ENCODE measurements at regions not wholly inside any gene's neighbourhood (a gene's known extent, or its start where the extent isn't known, plus 50 kb on each side); places are given as distances from the start of the nearest gene placed in this dataset.

DNA sequence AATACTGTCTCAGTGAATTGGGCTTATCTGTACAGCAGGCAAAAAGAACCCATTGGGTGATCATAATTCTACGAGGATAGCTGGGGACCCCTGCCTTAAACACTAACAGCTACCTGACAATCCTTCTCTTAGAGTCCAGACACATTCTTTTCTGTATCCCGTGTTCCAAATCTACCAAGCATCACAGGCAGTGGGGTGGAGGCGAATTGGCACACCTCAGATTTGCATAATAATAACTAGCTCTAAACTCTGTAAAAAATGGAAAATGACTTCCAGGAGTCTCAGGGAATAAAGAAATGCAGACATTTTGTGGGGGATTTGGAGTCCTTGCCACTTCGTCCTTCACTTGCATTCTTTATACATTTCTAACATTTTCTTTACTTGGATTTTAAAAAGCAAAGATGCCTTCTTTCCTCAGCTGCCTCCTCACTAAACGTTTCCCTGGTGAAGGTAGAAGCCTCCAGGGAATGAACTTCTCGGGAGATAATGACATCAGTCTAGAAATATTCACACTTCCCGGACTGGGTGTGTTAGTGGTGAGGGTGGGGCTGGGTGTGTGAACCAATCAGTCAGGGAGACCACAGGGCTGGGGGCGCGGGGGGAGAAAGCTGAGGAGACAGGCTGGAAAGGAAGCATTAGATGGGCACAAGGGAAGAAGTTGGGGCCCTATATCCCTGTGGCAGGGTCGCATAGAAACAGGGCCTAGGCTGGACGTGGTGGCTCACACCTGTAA, 59.1 kb upstream of the BOD1L2 start:
- no peak for FAIRE-seq
- H3K27ac ChIP-seq (ENCODE audit: extremely low read depth, low read depth, low read length), result no peak overlapping the region
- intact Hi-C loops (cut with micrococcal nuclease) (no loop called here), in situ Hi-C loops (cut with MboI) (no loop called here)
- no peak for TF ChIP-seq CHD1 (IDR thresholded peaks at IDR 0.05; ENCODE audit: low read length)
- no peak for TF ChIP-seq E2F3 (CRISPR knock-in tag; IDR thresholded peaks at IDR 0.05)
- TF ChIP-seq HMG20A (CRISPR knock-in tag; conservative IDR thresholded peaks at IDR 0.05), result no peak
- TF ChIP-seq ZFP30 (CRISPR knock-in tag; IDR thresholded peaks at IDR 0.05; ENCODE audit: borderline replicate concordance), result no peak
- TF ChIP-seq GATAD2B (IDR thresholded peaks at IDR 0.05; ENCODE audit: borderline replicate concordance), result no peak
- TF ChIP-seq, protein P1, sequence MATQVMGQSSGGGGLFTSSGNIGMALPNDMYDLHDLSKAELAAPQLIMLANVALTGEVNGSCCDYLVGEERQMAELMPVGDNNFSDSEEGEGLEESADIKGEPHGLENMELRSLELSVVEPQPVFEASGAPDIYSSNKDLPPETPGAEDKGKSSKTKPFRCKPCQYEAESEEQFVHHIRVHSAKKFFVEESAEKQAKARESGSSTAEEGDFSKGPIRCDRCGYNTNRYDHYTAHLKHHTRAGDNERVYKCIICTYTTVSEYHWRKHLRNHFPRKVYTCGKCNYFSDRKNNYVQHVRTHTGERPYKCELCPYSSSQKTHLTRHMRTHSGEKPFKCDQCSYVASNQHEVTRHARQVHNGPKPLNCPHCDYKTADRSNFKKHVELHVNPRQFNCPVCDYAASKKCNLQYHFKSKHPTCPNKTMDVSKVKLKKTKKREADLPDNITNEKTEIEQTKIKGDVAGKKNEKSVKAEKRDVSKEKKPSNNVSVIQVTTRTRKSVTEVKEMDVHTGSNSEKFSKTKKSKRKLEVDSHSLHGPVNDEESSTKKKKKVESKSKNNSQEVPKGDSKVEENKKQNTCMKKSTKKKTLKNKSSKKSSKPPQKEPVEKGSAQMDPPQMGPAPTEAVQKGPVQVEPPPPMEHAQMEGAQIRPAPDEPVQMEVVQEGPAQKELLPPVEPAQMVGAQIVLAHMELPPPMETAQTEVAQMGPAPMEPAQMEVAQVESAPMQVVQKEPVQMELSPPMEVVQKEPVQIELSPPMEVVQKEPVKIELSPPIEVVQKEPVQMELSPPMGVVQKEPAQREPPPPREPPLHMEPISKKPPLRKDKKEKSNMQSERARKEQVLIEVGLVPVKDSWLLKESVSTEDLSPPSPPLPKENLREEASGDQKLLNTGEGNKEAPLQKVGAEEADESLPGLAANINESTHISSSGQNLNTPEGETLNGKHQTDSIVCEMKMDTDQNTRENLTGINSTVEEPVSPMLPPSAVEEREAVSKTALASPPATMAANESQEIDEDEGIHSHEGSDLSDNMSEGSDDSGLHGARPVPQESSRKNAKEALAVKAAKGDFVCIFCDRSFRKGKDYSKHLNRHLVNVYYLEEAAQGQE (IDR thresholded peaks at IDR 0.05; ENCODE audit: borderline replicate concordance), result no peak
- TF ChIP-seq, protein P1 (CRISPR knock-in tag; IDR thresholded peaks at IDR 0.05; ENCODE audit: low read depth), result no peak
- TF ChIP-seq SNRNP70 (optimal IDR thresholded peaks at IDR 0.05; ENCODE audit: low read depth, low read length), result no peak
- no peak for TF ChIP-seq ZNF324 (CRISPR knock-in tag; IDR thresholded peaks at IDR 0.05)
- no peak overlapping the region for H2AFZ ChIP-seq (ENCODE audit: low read depth, low read length)
- no peak overlapping the region for H3K4me3 ChIP-seq
- H3K36me3 ChIP-seq (ENCODE audit: control insufficient read depth, insufficient read depth, low read length), result no peaks in the 10 kb centered on the region
- H4K20me1 ChIP-seq (replicated peaks; ENCODE audit: control insufficient read depth, insufficient read depth, low read length), result no peaks in the 10 kb centered on the region
- no peak overlapping the region for H3K9ac ChIP-seq (ENCODE audit: insufficient read depth in 1 of 2, low read depth in 2 of 2, low read length in 2 of 2)
- H3K9me3 ChIP-seq (replicated peaks; ENCODE audit: control insufficient read depth, insufficient read depth, low read depth, low read length), result no peaks in the 10 kb centered on the region
- ChIA-PET CTCF (ENCODE audit: low intra/inter-chr PET ratio) (no interaction called here), POLR2A (interaction anchor here (0.6 kb wide), 1 partner anchor 270 kb away, joined by 4 read pairs; no protein-coding TSS in a partner anchor)
- no TSS peak for BruUV-seq (replicated peaks)
- no peak for ATAC-seq
- no peaks in the 10 kb centered on the region for H3K4me1 ChIP-seq (replicated peaks in 1 of 2; ENCODE audit: control insufficient read depth in 2 of 2, insufficient read depth in 2 of 2, low read length in 2 of 2)
- WGBS (ENCODE audit: insufficient coverage, low coverage, missing lambda C conversion rate), result 1% methylated on average over 11 of the region's 11 CpGs
- no peaks in the 10 kb centered on the region for H3K79me2 ChIP-seq (ENCODE audit: control insufficient read depth, insufficient read depth, low read length)
- H3K9me1 ChIP-seq (ENCODE audit: control insufficient read depth, insufficient read depth, low read length), result no peaks in the 10 kb centered on the region
- no peak for DNase-seq (ENCODE audit: extremely low read depth in 1 of 4, low spot score in 3 of 4)
- H3K4me2 ChIP-seq (ENCODE audit: insufficient read depth, low read length), result no peak overlapping the region
- 0 out of 5 replicates have a peak, but pooled peaks cover 0 to 5% of the 10 kb centered on the region in 2 experiments for H3K27me3 ChIP-seq (ENCODE audit: control insufficient read depth in 2 of 2, insufficient read depth in 2 of 2, low read length in 2 of 2)
